HG02763 (cell line): ENCODE measurements at regions not wholly inside any gene's neighbourhood (a gene's known extent, or its start where the extent isn't known, plus 50 kb on each side); places are given as distances from the start of the nearest gene placed in this dataset.
A peak's percentile ranks its signal among the peaks of the same experiment; 100 is the strongest.
"Not testable (repeated sequence)": the region's sequence is repeated elsewhere in the genome, so short reads cannot be mapped to it uniquely, and the experiment has no call there.

Experiments
- ATAC-seq: cut with Tn5 transposase; IDR thresholded peaks from one replicate; pipeline ENCODE4 v1.9.1; 2021; ENCODE audit warnings: mild to moderate bottlenecking, moderate library complexity; ENCODE audit not compliant: unreplicated experiment

GRCh38 chrX:117689956-117690355 is 426.7 kb downstream of the KLHL13 start:
- no peak for ATAC-seq

GRCh38 chrX:117680286-117680685 is 436.3 kb downstream of the KLHL13 start:
- ATAC-seq: no peak

DNA sequence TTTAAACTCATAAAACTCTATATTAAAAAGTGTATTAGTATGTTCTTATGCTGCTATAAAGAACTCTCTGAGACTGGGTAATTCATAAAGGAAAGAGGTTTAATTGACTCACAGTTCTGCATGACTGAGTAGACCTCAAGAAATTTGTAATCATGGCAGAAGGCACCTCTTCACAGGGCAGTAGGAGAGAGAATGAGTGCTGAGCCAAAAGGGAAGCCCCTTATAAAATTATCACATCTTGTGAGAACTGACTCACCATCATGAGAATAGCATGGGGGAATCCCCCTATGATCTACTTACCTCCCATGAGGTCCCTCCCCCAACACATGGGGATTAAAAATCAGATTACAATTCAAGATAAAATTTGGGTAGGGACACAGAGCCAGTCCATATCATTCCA is 463.2 kb downstream of the KLHL13 start:
- no peak for ATAC-seq

- no peak for ATAC-seq
Measured at GRCh38 chrX:117645639-117646038, 471.0 kb downstream of the KLHL13 start.

DNA sequence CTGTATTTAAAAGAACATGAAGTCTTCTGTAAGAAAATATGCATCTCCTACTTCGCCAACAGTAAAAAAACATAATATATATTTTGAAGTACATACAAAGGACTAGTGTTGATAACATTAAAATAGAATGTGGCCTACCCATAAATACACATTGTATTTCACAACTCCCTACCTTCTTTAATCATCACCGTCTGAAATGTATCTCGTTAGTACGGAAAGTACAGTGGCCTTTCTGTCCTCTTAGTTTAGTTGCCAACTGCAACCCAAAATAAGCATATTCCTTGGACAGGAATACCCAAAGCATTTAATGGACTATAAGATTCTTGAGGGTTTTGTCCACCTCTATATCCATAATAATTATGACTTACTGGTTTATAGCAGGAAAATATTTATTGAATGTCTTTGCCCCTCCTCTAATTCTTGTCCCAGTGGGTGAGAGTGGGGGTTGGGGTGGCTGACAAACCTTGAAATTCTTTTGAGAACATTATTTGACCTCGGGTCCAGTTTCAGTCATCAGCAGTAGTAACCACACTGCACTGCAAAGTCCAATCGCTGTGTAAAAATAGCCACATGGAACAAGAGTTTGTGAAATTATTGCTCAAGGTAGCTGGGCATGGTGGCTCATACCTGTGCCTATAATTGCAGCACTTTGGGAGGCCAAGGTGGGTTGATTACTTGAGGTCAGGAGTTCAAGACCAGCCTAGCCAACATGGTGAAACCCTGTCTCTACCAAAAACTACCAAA is 474.5 kb downstream of the KLHL13 start:
- no peak for ATAC-seq

- ATAC-seq: no peak
Measured at GRCh38 chrX:117636826-117637225, 479.8 kb downstream of the KLHL13 start.

- ATAC-seq: no peak
Measured at GRCh38 chrX:117633277-117633676, 483.3 kb downstream of the KLHL13 start.

- no peak for ATAC-seq
Measured at GRCh38 chrX:117628381-117628780, 488.2 kb downstream of the KLHL13 start.

GRCh38 chrX:117610806-117611205 is 505.8 kb downstream of the KLHL13 start:
- no peak for ATAC-seq

DNA sequence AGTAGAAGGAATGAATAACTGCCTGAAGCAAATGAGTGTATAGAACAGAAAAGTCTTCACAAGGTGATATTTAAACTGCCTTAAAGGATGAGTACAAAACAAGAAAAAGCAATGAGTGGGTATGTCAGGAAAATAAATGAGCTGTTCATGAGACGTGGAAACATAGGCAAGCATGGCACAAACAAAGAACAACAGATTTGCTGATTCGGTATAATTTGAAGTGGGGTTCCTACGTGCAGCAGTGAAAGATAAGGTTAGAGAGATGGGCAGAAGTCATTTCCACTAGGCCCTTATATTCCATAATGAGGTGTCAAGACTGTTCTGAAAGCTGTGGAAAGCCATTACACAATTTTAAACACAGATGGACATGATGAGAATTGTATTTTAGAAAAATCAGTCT is 506.6 kb downstream of the KLHL13 start:
- no peak for ATAC-seq

DNA sequence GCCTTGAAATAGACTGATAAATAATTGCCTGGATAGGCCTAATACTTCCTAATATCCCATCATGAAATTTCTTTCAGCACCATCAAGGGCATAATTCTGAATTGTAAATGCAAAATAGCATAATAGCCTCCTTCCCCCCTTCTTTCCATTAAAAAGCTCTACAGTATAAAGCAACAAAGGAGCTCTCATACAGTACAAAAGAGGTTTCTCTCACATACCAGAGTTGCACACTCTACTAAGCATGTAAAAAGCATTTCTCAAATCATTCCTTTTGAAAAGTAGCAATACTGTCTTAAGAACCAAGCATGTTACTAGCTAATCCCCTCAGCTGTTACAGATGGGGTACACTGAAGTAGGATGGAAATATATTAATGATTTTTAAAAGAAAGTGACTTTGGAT is 509.0 kb downstream of the KLHL13 start:
- no peak for ATAC-seq

DNA sequence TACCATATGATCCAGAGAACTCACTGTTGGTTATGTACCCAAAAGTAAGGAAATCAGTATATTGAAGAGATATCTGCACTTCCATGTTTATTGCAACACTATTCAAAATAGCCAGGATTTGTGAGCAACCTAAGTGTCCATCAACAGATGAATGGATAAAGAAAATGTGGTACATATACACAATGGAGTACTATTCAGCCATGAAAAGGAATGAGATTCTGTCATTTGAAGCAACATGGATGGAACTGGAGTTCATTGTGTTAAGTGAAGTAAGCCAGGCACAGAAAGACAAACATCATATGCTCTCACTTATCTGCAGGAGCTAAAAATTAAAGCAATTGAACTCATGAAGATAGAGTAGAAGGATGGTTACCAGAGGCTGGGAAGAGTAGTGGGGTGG is 510.5 kb downstream of the KLHL13 start:
- ATAC-seq: not testable (repeated sequence)

GRCh38 chrX:117570160-117570559 is 546.5 kb downstream of the KLHL13 start:
- no peak for ATAC-seq

DNA sequence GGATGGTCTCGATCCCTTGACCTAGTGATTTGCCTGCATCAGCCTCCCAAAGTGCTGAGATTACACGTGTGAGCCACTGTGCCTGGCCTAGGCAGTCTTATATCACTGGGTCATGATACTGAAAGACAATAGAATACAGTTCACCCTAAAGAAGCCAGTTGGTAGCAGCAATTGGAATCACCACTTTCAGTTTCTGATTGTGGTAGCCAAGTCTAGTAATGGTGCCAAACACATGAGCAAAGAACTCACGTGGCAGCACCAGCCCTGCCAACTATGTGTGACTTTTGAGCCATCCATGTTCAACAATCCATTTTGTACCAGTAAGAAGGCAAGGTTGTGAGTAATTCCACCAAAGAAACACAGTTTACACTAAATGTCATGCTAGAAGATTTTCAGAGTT is 548.4 kb downstream of the KLHL13 start:
- no peak for ATAC-seq

DNA sequence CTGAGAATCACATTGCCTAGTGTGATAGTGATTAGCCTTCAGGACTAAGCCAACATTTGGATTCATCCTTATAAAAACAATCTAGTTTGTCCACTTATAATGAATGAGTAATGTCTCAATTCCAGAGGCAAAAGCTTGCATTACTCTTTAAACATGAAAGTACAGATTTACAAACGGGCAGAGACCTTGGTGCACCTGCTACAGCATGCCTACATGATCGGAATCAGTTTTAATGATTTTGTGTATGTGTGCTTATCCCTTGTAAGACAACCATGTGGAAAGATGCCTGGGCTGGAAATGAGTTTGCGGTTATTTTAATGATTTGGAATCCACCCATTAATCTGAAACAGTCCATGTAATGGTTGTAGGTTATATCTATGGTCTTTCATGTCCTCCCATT is 572.7 kb downstream of the KLHL13 start:
- no peak for ATAC-seq

GRCh38 chrX:117539090-117539418 is 577.6 kb downstream of the KLHL13 start:
- no peak for ATAC-seq

DNA sequence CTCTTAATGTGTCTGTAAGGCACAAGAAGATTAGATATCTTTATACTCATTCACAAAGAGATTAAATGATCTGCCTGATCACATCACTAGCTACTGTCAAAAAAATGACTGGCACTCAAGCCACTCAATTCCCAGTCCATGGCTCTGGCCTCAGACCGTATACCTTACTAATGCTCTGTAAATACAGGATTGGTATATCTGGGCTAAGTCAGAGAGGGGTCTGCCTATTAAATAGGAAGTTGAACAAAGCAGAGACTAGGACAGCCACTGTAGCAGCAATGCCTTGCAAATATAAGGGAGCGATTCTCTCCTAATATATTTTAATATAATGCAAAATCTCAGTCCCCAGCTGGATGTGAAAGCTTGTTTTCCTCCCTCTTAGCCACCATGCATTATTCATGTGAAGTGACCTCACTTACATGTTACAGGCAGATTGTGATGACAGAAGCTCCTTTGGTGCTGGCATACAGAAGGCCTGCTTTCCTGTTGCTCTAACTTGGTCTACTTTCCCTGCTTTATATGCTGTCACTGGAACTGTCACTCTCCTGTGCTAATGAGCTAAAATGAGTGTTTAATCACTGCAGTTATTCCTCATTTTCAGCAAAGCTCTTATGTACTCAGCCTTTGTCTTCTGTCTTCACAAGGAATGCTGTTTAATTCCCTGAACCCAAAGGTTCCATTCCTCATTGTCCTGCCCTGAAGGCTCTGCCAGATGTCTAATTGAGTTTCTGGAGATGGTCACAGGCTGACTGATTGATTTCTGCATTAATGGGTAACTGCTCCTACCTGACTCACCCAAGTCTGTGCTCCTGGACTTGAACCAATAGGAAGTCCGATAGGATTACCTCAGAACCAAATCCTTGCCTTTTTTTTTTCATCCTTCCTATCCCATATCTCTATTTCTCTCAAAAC is 578.2 kb downstream of the KLHL13 start:
- ATAC-seq: no peak

GRCh38 chrX:117532339-117532738 is 584.3 kb downstream of the KLHL13 start:
- peak; percentile 45 for ATAC-seq

- no peak for ATAC-seq
Measured at GRCh38 chrX:117522725-117523700, 593.6 kb downstream of the KLHL13 start.

- no peak for ATAC-seq
Measured at GRCh38 chrX:117517994-117518393, 598.6 kb downstream of the KLHL13 start.

GRCh38 chrX:117511379-117511778 is 605.2 kb downstream of the KLHL13 start:
- no peak for ATAC-seq
